OCI-LY7 (cell line): ENCODE measurements at regions not wholly inside any gene's neighbourhood (a gene's known extent, or its start where the extent isn't known, plus 50 kb on each side); places are given as distances from the start of the nearest gene placed in this dataset.

Experiments used
- BruUV-seq: library from RNA; stranded (reverse); fragments of 400-500 nt; replicated peaks from 2 replicates; lab custom pipeline; 2021; lab: Mats Ljungman, UMichigan
- CTCF ChIA-PET: fragments of 300-600 bp; sonication (Branson Sonifier 250); formaldehyde crosslinking; loops from one replicate; lab custom pipeline; 2022; ENCODE audit warnings: antibody characterized with exemption; ENCODE audit not compliant: unreplicated experiment; lab: Charles Lee
- POLR2A ChIA-PET: fragments of 300-600 bp; sonication (Branson Sonifier 250); formaldehyde crosslinking; loops from one replicate; lab custom pipeline; 2022; ENCODE audit warnings: antibody characterized with exemption; lab: Charles Lee
- DNase-seq: peaks from one replicate; pipeline ENCODE4 v3.0.0-alpha.2; 2015; ENCODE audit warnings: low spot score
- H2AFZ ChIP-seq: fragments of 200-600 bp; sonication (generic), shearing (Covaris generic); 2 replicates; pipeline ENCODE4 v1.6.1; 2014; ENCODE audit warnings: mild to moderate bottlenecking, antibody characterized with exemption, low read length, moderate library complexity
- H3K27ac ChIP-seq: fragments of 200-600 bp; sonication (generic); 2 replicates; pipeline ENCODE4 v1.5.1; 2014; ENCODE audit warnings: mixed run types, low read depth, mild to moderate bottlenecking, moderate library complexity, low read length, inconsistent platforms; ENCODE audit not compliant: poor library complexity, severe bottlenecking
- H3K36me3 ChIP-seq: fragments of 200-600 bp; sonication (generic); 2 replicates; pipeline ENCODE4 v1.6.1; 2014; ENCODE audit warnings: mild to moderate bottlenecking, antibody characterized with exemption, low read length, moderate library complexity, mixed read lengths; ENCODE audit not compliant: insufficient read depth
- H3K4me1 ChIP-seq: fragments of 200-600 bp; sonication (generic); 2 replicates; pipeline ENCODE4 v1.5.1; 2014; ENCODE audit warnings: mild to moderate bottlenecking, low read length; ENCODE audit not compliant: insufficient read depth, poor library complexity, severe bottlenecking
- H3K4me2 ChIP-seq: fragments of 200-600 bp; sonication (generic); 2 replicates; pipeline ENCODE4 v1.6.1; 2014; ENCODE audit warnings: mild to moderate bottlenecking, low read length
- H3K4me3 ChIP-seq: fragments of 200-600 bp; sonication (generic); 2 replicates; pipeline ENCODE4 v1.5.1; 2014; ENCODE audit warnings: mild to moderate bottlenecking, low read depth, low read length; ENCODE audit not compliant: poor library complexity, severe bottlenecking
- H3K79me2 ChIP-seq: fragments of 200-600 bp; sonication (generic); 2 replicates; pipeline ENCODE4 v1.6.1; 2016; ENCODE audit warnings: low read depth, mild to moderate bottlenecking, low read length, moderate library complexity, mixed read lengths; ENCODE audit not compliant: insufficient read depth
- H3K9me2 ChIP-seq: fragments of 200-600 bp; sonication (generic); 2 replicates; pipeline ENCODE4 v1.6.1; 2016; ENCODE audit warnings: mild to moderate bottlenecking, low read length, mixed read lengths; ENCODE audit not compliant: insufficient read depth
- H3K9me3 ChIP-seq: fragments of 200-600 bp; sonication (generic); 2 replicates; pipeline ENCODE4 v1.6.1; 2014; ENCODE audit warnings: mild to moderate bottlenecking, mixed run types, low read length, mixed read lengths
- H4K20me1 ChIP-seq: fragments of 200-600 bp; sonication (generic); 2 replicates; pipeline ENCODE4 v1.6.1; 2014; ENCODE audit warnings: mild to moderate bottlenecking, antibody characterized with exemption, low read length, moderate library complexity, mixed read lengths; ENCODE audit not compliant: insufficient read depth
- EZH2phosphoT487 ChIP-seq: fragments of 200-600 bp; sonication (generic); IDR thresholded peaks from 2 replicates; pipeline ENCODE4 v1.6.1; 2018; ENCODE audit warnings: low read depth, borderline replicate concordance, mild to moderate bottlenecking, mixed run types, antibody characterized with exemption, low read length, moderate library complexity, mixed read lengths
- intact Hi-C: fragments of 100-400 bp; cut with micrococcal nuclease; formaldehyde crosslinking; loops from one replicate; pipeline ENCODE4 v1.10.0; 2022; ENCODE audit not compliant: unreplicated experiment
- TF ChIP-seq, protein P1 (sequence below): fragments of 200-600 bp; sonication (generic); conservative IDR thresholded peaks from 2 replicates; pipeline ENCODE4 v1.5.1; 2014; ENCODE audit warnings: mild to moderate bottlenecking, antibody characterized with exemption, low read length, moderate library complexity, mixed read lengths

GRCh38 chr9:82546136-82546535 lies 516.8 kb downstream of the RASEF start:
- no peaks in the 10 kb centered on the region for H3K4me1 ChIP-seq
- no peak overlapping the region for H2AFZ ChIP-seq
- no peak overlapping the region for H3K4me2 ChIP-seq
- DNase-seq = no peak
- CTCF ChIA-PET = no interaction called here
- no TSS peak for BruUV-seq
- no peak overlapping the region for H3K4me3 ChIP-seq
- H3K79me2 ChIP-seq = no peaks in the 10 kb centered on the region
- no peaks in the 10 kb centered on the region for H3K36me3 ChIP-seq
- no peaks in the 10 kb centered on the region for H4K20me1 ChIP-seq
- H3K9me3 ChIP-seq = no peaks in the 10 kb centered on the region
- no peaks in the 10 kb centered on the region for H3K9me2 ChIP-seq
- TF ChIP-seq EZH2phosphoT487 = no peak
- TF ChIP-seq, protein P1, sequence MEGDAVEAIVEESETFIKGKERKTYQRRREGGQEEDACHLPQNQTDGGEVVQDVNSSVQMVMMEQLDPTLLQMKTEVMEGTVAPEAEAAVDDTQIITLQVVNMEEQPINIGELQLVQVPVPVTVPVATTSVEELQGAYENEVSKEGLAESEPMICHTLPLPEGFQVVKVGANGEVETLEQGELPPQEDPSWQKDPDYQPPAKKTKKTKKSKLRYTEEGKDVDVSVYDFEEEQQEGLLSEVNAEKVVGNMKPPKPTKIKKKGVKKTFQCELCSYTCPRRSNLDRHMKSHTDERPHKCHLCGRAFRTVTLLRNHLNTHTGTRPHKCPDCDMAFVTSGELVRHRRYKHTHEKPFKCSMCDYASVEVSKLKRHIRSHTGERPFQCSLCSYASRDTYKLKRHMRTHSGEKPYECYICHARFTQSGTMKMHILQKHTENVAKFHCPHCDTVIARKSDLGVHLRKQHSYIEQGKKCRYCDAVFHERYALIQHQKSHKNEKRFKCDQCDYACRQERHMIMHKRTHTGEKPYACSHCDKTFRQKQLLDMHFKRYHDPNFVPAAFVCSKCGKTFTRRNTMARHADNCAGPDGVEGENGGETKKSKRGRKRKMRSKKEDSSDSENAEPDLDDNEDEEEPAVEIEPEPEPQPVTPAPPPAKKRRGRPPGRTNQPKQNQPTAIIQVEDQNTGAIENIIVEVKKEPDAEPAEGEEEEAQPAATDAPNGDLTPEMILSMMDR = no peak
- POLR2A ChIA-PET = interaction anchor here (0.7 kb wide), 1 partner anchor 1006 kb away, joined by 3 read pairs; no protein-coding TSS in a partner anchor
- intact Hi-C loops = no loop called here
- H3K27ac ChIP-seq = no peak overlapping the region

DNA sequence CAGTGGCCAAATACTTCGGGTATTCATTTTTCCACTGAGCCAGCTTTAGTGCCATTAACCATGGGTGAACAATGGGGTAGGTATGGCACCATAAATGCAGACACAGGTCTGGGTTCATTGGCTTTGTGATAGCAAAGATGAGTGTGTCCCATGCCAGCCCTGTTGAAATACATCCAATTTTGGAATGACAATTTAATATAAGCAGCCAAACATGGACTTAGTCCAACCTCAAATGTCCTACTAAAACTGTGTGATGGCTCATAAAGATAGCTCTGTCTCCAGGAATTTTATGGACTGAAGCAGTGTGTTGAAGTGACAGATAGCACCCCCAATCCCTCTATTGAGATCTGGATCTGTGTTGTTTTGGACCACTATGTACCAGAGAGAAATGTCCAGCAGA lies 514.9 kb downstream of the RASEF start:
- Histone ChIP-seq H3K36me3 (no peaks in the 10 kb centered on the region), H4K20me1 (no peaks in the 10 kb centered on the region), H3K27ac (no peak overlapping the region), H3K79me2 (no peaks in the 10 kb centered on the region), H3K4me3 (no peak overlapping the region), H3K9me2 (no peaks in the 10 kb centered on the region), H3K4me1 (no peaks in the 10 kb centered on the region), H3K9me3 (no peaks in the 10 kb centered on the region), H2AFZ (no peak overlapping the region), H3K4me2 (no peak overlapping the region)
- intact Hi-C loops = no loop called here
- no TSS peak for BruUV-seq
- POLR2A ChIA-PET = interaction anchor here (0.5 kb wide), 1 partner anchor 65 kb away, joined by 3 read pairs; no protein-coding TSS in a partner anchor
- DNase-seq = no peak
- no peak for TF ChIP-seq EZH2phosphoT487
- CTCF ChIA-PET = no interaction called here

DNA sequence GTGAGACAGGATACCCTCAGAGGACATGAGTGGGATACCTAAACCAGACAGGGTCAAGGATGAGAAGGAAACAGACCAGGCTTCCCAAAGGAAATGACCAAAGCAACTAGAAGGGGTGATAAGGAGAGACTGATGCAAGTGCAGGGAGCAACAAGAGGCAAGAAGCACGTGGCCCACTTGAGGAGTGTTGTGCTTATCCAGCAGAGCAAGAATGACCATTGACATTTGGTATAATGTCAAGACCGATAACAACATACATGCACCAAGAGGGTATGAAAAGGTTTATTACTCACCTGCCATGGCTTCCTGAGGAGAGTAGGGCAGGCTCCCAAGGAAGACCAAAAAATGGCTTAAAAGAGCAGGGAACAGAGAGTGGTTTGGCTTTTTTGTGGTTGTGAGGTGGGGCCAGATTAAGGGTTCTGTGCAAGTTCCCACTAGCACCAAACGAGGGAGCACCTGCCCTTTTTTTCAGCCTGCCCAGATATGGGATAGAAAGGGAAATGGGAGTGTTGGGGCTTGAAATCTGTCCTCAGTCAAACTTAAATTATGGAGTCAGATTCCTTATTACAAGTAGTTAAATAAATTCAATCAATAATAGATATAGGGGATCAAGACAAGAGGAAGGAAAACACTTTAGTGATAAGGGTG lies 513.6 kb downstream of the RASEF start:
- Histone ChIP-seq H2AFZ (no peak overlapping the region), H3K4me2 (no peak overlapping the region), H3K4me3 (no peak overlapping the region), H3K4me1 (no peaks in the 10 kb centered on the region), H3K9me2 (no peaks in the 10 kb centered on the region), H3K79me2 (no peaks in the 10 kb centered on the region), H4K20me1 (no peaks in the 10 kb centered on the region), H3K36me3 (no peaks in the 10 kb centered on the region), H3K9me3 (no peaks in the 10 kb centered on the region), H3K27ac (no peak overlapping the region)
- POLR2A ChIA-PET = interaction anchor here (0.7 kb wide), 1 partner anchor 23 kb away, joined by 4 read pairs; no protein-coding TSS in a partner anchor
- intact Hi-C loops = no loop called here
- no TSS peak for BruUV-seq
- TF ChIP-seq, protein P1 = no peak
- no peak for TF ChIP-seq EZH2phosphoT487
- CTCF ChIA-PET = no interaction called here
- DNase-seq = no peak
